DMS153 (cell line): ENCODE measurements at regions not wholly inside any gene's neighbourhood (a gene's known extent, or its start where the extent isn't known, plus 50 kb on each side); places are given as distances from the start of the nearest gene placed in this dataset.

Experiments
- DNase-seq: peaks from one replicate; lab custom pipeline; 2025; lab: John Stamatoyannopoulos, UW

DNA sequence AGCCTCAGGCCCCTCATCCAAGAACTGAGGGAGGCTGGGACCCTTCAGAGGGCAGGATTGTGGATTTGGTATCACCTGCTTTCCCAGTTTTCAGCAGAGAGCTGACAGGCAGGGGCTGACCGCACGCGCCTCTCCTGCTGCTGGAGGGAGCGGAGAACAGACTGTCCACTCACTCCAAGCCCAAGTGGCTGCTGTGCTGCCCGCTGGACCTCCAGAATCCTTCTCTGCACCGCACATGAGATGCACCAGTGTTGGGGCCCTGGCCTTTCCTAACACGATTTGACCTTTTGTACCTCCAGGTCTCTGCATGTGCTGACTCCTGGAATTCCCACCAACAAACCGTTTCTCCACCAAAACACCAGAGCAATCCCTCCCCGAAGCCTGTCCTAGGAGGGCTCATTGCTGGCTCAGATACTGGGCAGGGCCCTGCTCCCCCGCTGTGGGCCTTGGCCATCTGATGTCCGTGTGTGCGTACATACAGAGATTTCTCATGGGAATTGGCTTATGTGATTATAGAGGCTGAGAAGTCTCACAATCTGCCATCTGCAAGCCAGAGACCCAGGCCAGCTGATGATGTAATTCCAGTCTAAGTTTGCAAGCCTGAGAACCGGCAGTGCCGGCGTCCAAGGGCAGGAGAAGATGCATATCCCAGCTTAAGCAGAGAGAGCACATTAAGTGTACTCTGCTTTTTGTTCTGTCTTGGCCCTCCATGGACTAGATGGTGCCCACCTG is 141.7 kb downstream of the GADD45G start:
- DNase-seq, result no peak

- DNase-seq, result no peak
Observed at GRCh38 chr9:89747596-89747995, 142.8 kb downstream of the GADD45G start.

GRCh38 chr9:89748021-89748670 is 143.3 kb downstream of the GADD45G start:
- no peak for DNase-seq

DNA sequence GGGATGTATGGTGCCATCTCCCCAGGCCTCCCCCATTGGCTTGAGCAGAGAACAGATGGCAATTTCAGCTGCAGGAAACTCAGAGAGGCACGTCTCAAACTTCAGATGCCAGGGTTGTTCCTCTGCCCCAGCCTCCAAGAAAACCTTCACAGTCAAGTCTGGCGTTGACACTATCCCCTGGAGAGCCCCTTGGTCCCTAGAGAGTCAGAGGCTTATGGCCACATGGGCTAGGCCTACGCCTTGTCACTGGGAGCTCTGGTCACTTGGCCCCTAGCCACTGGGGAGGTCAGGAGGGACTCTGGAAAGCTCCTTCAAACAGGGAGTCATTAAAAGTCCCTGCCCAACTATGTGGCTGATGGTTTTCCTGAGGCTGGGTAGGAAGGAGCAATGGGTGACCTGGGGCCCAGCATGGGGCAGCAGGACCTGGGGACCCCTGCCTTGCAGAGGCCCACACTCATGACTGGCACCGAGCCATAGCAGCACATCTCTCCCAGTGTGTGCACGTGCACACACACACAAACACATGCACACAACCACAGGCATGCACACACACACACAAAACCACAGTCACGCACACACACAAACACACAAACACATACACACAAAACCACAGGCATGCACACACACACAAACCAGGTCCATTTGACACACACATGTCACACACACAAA is 144.2 kb downstream of the GADD45G start:
- no peak for DNase-seq

DNA sequence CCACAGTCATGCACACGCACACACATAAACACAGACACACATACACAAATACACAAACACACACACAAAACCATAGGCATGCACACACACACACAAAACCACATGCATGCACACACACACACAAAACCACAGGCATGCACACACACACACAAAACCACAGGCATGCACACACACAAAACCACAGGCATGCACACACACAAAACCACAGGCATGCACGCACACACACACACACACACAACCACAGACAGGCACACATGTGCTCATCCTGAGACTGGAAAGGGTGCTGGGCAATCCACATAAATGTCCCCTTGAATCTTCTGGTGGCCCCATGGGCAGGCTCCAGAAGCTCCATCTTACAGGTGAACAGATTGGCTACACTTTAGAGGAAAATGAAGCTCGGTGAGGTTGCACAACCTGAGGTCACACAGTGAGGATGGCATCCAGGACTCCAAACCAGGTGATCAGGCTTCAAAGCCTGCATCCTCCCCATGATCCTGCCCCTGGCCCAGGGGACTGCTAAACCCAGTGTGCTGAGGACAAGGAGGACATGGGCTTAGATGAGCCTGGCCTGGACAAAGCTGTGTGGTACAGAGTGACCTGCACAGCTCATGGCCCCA is 144.8 kb downstream of the GADD45G start:
- no peak for DNase-seq

GRCh38 chr9:89750117-89750791 is 145.4 kb downstream of the GADD45G start:
- DNase-seq, result peak; percentile 41

- DNase-seq, result no peak
Observed at GRCh38 chr9:89751079-89751825, 146.4 kb downstream of the GADD45G start.

DNA sequence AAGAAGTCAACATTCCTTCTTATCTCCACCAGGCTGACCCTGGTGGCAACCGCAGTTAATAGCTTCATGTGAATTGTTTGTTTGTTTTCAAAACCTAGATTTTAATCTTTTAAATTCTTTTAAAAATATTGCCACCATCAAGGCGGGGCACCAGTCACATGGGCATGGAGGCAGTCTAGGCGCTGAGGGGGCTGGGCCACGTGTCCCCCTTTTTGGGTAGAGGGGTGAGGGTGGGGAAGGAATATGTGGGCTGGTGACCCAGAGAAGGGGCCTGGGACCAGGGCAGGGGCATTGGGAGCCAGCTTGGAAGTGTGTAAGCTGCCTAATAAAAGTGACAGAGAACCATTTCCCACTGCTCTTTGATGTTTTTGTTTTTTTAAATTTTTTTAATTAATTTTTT is 147.3 kb downstream of the GADD45G start:
- no peak for DNase-seq

DNA sequence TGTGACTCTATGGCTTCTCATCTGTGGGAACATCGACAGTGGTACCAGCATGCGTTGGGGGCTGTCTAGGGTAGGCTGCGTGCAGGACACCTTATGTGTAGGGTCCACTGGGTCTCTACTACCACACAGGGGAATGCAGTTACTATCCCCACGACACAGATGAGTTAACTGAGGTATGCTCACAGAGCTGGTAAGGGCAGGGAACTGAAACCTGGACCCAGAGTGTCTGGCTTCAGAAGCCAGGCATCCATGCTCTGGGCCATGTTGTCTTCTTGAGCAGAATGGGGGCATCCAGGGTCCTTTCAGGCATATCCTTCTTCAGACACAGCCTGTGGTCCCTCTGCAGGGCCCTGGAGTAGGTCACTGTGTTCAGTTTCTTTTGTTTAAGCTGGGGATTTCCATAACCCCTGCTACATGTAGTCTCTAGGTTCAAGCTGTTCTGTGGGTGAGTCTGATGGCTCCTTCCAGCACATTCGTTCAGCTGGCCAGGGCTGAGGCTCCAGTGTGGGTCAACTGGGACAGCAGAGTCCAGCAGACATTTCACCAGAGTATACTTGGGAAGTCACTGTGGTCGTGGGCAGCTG is 148.8 kb downstream of the GADD45G start:
- no peak for DNase-seq

GRCh38 chr9:89754193-89754592 is 149.4 kb downstream of the GADD45G start:
- no peak for DNase-seq

DNA sequence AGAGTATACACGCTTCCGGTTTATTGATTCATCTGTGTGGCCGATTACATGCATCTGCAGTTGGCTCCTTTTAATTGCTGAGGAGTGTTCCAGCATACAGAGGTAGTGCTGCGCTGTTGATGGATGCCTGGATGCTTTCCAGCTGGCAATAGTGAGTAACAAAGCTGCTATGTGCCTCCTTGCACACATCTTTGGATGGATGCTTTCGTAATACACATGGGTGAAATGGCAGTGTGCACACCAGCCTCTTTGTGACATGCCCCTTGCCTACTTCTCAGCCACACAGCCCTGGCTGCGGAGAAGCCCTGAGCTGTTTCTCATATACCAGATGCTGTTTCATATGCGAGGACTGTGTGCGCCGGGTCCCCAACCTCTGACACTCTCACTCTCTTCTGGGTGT is 151.0 kb downstream of the GADD45G start:
- peak; percentile 69 for DNase-seq

- no peak for DNase-seq
Observed at GRCh38 chr9:89756891-89757537, 152.2 kb downstream of the GADD45G start.

DNA sequence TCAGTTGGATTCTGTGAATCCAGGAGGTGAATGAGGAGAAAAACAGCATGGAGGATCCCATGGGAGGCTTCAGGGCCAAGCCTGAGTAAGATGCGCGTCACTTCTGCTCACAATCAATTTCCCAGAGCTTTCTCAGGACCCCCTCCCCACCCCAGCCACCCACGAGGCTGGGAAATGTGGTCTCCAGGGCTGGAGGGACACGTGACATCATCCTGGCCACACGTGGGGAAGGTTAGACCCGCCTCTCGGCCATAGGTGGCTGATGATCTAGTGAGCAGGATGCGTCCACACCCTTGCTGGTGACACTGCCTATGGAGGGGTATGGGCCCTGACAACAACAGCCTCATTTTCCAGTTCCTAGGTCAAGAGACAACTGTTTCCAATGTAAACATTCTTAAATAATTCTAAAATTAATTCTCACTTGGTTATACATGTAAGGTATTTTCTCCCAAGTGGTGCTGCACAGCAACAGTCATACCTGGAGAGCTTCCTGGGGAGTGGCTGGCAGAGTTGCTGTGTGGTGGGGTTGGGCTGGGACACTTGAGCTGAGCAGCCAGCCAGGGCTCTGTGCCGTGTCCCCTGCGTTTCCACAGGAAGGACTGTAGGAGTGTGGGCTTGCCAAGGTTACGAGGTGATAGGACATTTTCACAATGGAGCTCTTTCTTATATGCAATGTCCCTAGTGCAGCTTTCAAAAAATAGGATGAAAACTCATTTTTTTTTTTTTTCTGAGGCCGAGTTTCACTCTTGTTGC is 153.1 kb downstream of the GADD45G start:
- no peak for DNase-seq

- peak; percentile 91 for DNase-seq
Observed at GRCh38 chr9:89759572-89759971, 154.8 kb downstream of the GADD45G start.

DNA sequence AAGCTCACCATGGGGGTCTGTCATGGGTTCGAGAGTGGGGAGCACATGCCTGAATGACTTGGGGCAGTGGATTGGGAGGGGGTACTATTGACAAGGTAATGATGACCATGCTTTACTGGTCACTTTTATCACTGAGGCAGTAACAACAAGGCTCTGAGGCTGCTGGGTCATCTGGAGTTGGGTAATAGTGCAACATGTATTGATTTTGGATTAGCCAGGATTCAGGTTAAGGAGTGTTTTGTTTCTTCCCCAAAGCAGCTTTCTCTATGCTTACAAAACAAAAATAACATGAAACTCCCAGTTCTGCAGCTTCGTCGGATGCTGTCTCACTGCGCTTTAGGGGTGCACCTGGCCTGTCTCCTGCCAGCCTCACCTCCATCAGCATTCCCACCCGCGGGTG is 155.3 kb downstream of the GADD45G start:
- no peak for DNase-seq

DNA sequence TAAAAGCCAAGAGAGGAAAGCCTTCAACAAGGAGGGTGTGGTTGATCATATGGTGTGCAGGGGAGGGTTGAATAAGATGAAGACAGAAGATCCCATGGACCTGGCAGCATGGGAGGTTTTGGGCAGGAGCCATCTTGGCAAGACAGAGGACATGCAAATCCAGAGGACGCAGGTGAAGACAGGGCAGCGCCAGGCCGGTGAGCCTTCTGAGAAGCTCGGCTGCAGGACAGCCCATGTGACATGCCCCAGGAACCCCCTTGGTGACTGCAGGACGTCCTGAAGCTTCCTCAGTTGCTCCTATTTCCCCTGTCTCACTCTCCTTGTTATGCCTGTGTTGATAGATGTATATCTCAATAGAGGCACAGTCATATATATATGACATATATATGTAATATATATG is 159.4 kb downstream of the GADD45G start:
- no peak for DNase-seq

- DNase-seq, result no peak
Observed at GRCh38 chr9:89765211-89765946, 160.6 kb downstream of the GADD45G start.

DNA sequence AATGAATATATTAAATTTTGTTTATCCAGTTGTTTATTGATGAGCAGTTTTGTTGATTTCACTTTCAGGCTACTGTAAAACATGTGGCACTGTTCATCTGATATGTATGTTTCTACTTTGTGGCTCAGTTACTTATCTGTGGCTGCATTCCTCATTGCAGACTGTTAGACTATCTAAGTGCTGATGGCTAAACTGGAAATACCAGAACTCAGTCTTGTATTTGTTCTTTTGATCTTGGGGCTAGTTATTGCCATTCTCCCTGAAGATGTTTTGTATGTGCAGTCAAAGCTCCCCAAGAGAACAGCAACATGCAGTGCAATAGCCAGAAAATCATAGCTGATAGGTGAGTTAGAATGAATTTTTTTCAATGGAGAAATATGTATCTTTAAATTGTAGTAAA is 162.2 kb downstream of the GADD45G start:
- no peak for DNase-seq

DNA sequence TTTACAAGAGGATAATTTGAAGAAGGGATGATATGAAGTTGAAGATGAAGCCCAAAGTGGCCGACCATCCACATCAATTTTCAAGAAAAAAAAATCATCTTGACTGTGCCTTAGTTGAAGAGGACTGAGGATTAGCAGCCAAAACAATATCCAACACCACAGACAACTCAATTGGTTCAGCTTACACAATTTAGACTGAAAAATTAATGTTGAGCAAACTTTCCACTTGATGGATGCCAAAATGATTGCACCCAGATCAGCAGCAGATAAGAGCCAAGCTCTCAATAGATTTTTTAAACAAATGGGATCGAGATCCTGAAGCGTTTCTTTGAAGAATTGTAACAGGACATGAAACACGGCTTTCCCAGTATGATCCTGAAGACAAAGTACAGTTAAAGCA is 163.2 kb downstream of the GADD45G start:
- DNase-seq, result no peak
